Astrocyte (in vitro differentiated cells and primary cell): ENCODE measurements at regions not wholly inside any gene's neighbourhood (a gene's known extent, or its start where the extent isn't known, plus 50 kb on each side); places are given as distances from the start of the nearest gene placed in this dataset.

Source experiments
- CTCF ChIP-seq: IDR thresholded peaks from 2 replicates; pipeline ENCODE4 v1.5.1; 2011; ENCODE audit warnings: low read depth, mild to moderate bottlenecking, inconsistent platforms, low read length, moderate library complexity; ENCODE audit not compliant: insufficient read depth
- EZH2 ChIP-seq: IDR thresholded peaks from 2 replicates; pipeline ENCODE4 v1.6.1; 2012; ENCODE audit warnings: mild to moderate bottlenecking, low read length, inconsistent platforms; ENCODE audit not compliant: insufficient read depth

- TF ChIP-seq CTCF: no peak
- no peak for TF ChIP-seq EZH2
Measured at GRCh38 chr11:112477581-112478317, 217.1 kb upstream of the PLET1 start.
